ENCODE measurements at regions not wholly inside any gene's neighbourhood (a gene's known extent, or its start where the extent isn't known, plus 50 kb on each side); places are given as distances from the start of the nearest gene placed in this dataset.

- TF ChIP-seq, protein P1, sequence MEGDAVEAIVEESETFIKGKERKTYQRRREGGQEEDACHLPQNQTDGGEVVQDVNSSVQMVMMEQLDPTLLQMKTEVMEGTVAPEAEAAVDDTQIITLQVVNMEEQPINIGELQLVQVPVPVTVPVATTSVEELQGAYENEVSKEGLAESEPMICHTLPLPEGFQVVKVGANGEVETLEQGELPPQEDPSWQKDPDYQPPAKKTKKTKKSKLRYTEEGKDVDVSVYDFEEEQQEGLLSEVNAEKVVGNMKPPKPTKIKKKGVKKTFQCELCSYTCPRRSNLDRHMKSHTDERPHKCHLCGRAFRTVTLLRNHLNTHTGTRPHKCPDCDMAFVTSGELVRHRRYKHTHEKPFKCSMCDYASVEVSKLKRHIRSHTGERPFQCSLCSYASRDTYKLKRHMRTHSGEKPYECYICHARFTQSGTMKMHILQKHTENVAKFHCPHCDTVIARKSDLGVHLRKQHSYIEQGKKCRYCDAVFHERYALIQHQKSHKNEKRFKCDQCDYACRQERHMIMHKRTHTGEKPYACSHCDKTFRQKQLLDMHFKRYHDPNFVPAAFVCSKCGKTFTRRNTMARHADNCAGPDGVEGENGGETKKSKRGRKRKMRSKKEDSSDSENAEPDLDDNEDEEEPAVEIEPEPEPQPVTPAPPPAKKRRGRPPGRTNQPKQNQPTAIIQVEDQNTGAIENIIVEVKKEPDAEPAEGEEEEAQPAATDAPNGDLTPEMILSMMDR (IDR thresholded peaks at IDR 0.05 in 8 of 11, conservative IDR thresholded peaks at IDR 0.05 in 3 of 11), result no peak
- no peak for TF ChIP-seq POLR2A (IDR thresholded peaks at IDR 0.05)
Measured at GRCh38 chr13:54029226-54029625, 1000.6 kb downstream of the OLFM4 start.

All from spleen (tissue), 7 donors.